WTC11 (cell line): ENCODE measurements at regions not wholly inside any gene's neighbourhood (a gene's known extent, or its start where the extent isn't known, plus 50 kb on each side); places are given as distances from the start of the nearest gene placed in this dataset.

Experiments used
- ATAC-seq: fragments of 200-7000 bp; cut with Tn5 transposase; 2 replicates; pipeline ENCODE4 v1.10.0; 2021; ENCODE audit warnings: mild to moderate bottlenecking, moderate library complexity
- CTCF ChIA-PET: fragments of 300-600 bp; sonication (Branson Sonifier 250); formaldehyde crosslinking; loops from one replicate; lab custom pipeline; 2021; ENCODE audit warnings: antibody characterized with exemption; lab: Charles Lee
- POLR2A ChIA-PET: fragments of 350-600 bp; sonication (Branson Sonifier 250); formaldehyde crosslinking; loops from one replicate; lab custom pipeline; 2021; ENCODE audit warnings: antibody characterized with exemption; lab: Charles Lee
- DNase-seq: peaks from one replicate; pipeline ENCODE4 v3.0.0; 2021; ENCODE audit warnings: low spot score
- H3K27ac Mint-ChIP-seq: 2 replicates; pipeline ENCODE4 v1.8.0; 2021; ENCODE audit warnings: mixed read lengths
- H3K27me3 Mint-ChIP-seq: 2 replicates; pipeline ENCODE4 v1.8.0; 2021; ENCODE audit warnings: low read depth, mild to moderate bottlenecking, moderate library complexity, mixed read lengths
- H3K36me3 Mint-ChIP-seq: 2 replicates; pipeline ENCODE4 v1.8.0; 2021; ENCODE audit warnings: mixed read lengths
- H3K4me1 Mint-ChIP-seq: 2 replicates; pipeline ENCODE4 v1.8.0; 2022; ENCODE audit warnings: mixed read lengths
- H3K4me3 Mint-ChIP-seq: 2 replicates; pipeline ENCODE4 v1.8.0; 2021; ENCODE audit warnings: mild to moderate bottlenecking, moderate library complexity, mixed read lengths
- H3K9me3 Mint-ChIP-seq: 2 replicates; pipeline ENCODE4 v1.8.0; 2021; ENCODE audit warnings: mixed read lengths
- CREM ChIP-seq: sonication (generic); formaldehyde crosslinking; IDR thresholded peaks from 2 replicates; pipeline ENCODE4 v1.8.1; 2022; ENCODE audit warnings: mild to moderate bottlenecking, missing genetic modification reagents, moderate library complexity
- EMX1 ChIP-seq: fragments of 250-450 bp; sonication (Bioruptor Pico); IDR thresholded peaks from 2 replicates; pipeline ENCODE4 v1.8.0; 2021; ENCODE audit warnings: mild to moderate bottlenecking
- FOXJ3 ChIP-seq: sonication (generic); formaldehyde crosslinking; IDR thresholded peaks from 2 replicates; pipeline ENCODE4 v1.9.0; 2021; ENCODE audit warnings: missing genetic modification reagents, mild to moderate bottlenecking, borderline replicate concordance
- JAZF1 ChIP-seq: fragments of 250-450 bp; sonication (Bioruptor Pico); IDR thresholded peaks from 2 replicates; pipeline ENCODE4 v1.9.0; 2021; ENCODE audit warnings: moderate library complexity, mild to moderate bottlenecking, inconsistent platforms
- KAT7 ChIP-seq: sonication (generic); formaldehyde crosslinking; IDR thresholded peaks from 2 replicates; pipeline ENCODE4 v1.8.1; 2023; ENCODE audit warnings: missing genetic modification reagents, mild to moderate bottlenecking, borderline replicate concordance
- MXD4 ChIP-seq: fragments of 250-450 bp; sonication (Bioruptor Pico); IDR thresholded peaks from 2 replicates; pipeline ENCODE4 v1.8.0; 2021; ENCODE audit warnings: mild to moderate bottlenecking, moderate library complexity, borderline replicate concordance
- NR2C2 ChIP-seq: sonication (generic); formaldehyde crosslinking; IDR thresholded peaks from 2 replicates; pipeline ENCODE4 v1.8.0; 2022; ENCODE audit warnings: mild to moderate bottlenecking, missing genetic modification reagents
- NR3C1 ChIP-seq: sonication (generic); formaldehyde crosslinking; conservative IDR thresholded peaks from 2 replicates; pipeline ENCODE4 v1.8.1; 2023; ENCODE audit warnings: low read depth, mild to moderate bottlenecking, missing genetic modification reagents
- SOX15 ChIP-seq: fragments of 250-450 bp; sonication (Bioruptor Pico); IDR thresholded peaks from 2 replicates; pipeline ENCODE4 v1.9.0; 2021; ENCODE audit warnings: mild to moderate bottlenecking
- ZNF219 ChIP-seq: sonication (generic); formaldehyde crosslinking; IDR thresholded peaks from 2 replicates; pipeline ENCODE4 v1.8.0; 2023; ENCODE audit warnings: missing genetic modification reagents, mild to moderate bottlenecking, borderline replicate concordance
- ZNF317 ChIP-seq: sonication (generic); formaldehyde crosslinking; IDR thresholded peaks from 2 replicates; pipeline ENCODE4 v1.8.1; 2023; ENCODE audit warnings: low read depth, mild to moderate bottlenecking, moderate library complexity, missing genetic modification reagents, borderline replicate concordance
- ZNF396 ChIP-seq: fragments of 250-450 bp; sonication (Bioruptor Pico); IDR thresholded peaks from 2 replicates; pipeline ENCODE4 v1.8.0; 2021; ENCODE audit warnings: mild to moderate bottlenecking, moderate library complexity, borderline replicate concordance
- TF ChIP-seq, protein P1 (sequence below): sonication (generic); formaldehyde crosslinking; IDR thresholded peaks from 2 replicates; pipeline ENCODE4 v1.8.1; 2023; ENCODE audit warnings: mild to moderate bottlenecking, missing genetic modification reagents
- TF ChIP-seq, protein P2 (sequence below): sonication (generic); formaldehyde crosslinking; IDR thresholded peaks from 2 replicates; pipeline ENCODE4 v1.8.1; 2022; ENCODE audit warnings: mild to moderate bottlenecking, moderate library complexity, missing genetic modification reagents
- TF ChIP-seq, protein P3 (sequence below): sonication (generic); formaldehyde crosslinking; IDR thresholded peaks from 2 replicates; pipeline ENCODE4 v1.8.0; 2022; ENCODE audit warnings: missing genetic modification reagents
- TF ChIP-seq, protein P4 (sequence below): sonication (generic); formaldehyde crosslinking; IDR thresholded peaks from 2 replicates; pipeline ENCODE4 v1.8.1; 2022; ENCODE audit warnings: low read depth, mild to moderate bottlenecking, moderate library complexity, missing genetic modification reagents, borderline replicate concordance
- TF ChIP-seq, protein P5 (sequence below): sonication (generic); formaldehyde crosslinking; IDR thresholded peaks from 2 replicates; pipeline ENCODE4 v1.8.1; 2022; ENCODE audit warnings: mild to moderate bottlenecking, missing genetic modification reagents, moderate library complexity, borderline replicate concordance
- TF ChIP-seq, protein P6 (sequence below): sonication (generic); formaldehyde crosslinking; conservative IDR thresholded peaks from 2 replicates; pipeline ENCODE4 v1.8.1; 2023; ENCODE audit warnings: mild to moderate bottlenecking, low read depth, missing genetic modification reagents, moderate library complexity
- TF ChIP-seq, protein P7 (sequence below): fragments of 250-450 bp; sonication (Bioruptor Pico); IDR thresholded peaks from 2 replicates; pipeline ENCODE4 v1.8.0; 2021; ENCODE audit warnings: mild to moderate bottlenecking

DNA sequence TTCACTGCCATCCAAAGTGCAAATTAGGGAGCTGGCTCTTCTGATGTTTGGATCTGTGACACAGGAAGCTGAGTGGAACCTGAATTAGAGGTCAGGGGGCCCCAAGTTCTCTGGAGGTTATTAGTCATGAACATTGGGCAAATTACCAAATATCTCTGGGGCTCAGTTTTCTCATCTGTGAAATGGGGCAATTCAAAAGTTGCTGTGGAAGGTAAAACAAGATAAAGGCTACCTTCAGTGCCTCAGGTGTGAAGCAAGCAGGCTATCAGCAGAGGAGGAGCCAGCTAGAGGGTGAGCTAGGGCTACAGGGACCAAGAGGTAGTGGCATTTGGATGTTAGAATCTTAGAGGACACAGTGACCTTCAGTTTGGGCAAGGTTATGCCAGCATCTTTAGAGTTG lies 89.4 kb upstream of the FAM136A start:
- no peak overlapping the region for H3K4me3 Mint-ChIP-seq
- no peaks in the 10 kb centered on the region for H3K9me3 Mint-ChIP-seq
- DNase-seq, result no peak
- no peak for ATAC-seq
- ChIA-PET CTCF (no interaction called here), POLR2A (no interaction called here)
- peaks cover 92% of the 10 kb centered on the region for H3K27me3 Mint-ChIP-seq
- H3K36me3 Mint-ChIP-seq, result no peaks in the 10 kb centered on the region
- TF ChIP-seq, protein P1, sequence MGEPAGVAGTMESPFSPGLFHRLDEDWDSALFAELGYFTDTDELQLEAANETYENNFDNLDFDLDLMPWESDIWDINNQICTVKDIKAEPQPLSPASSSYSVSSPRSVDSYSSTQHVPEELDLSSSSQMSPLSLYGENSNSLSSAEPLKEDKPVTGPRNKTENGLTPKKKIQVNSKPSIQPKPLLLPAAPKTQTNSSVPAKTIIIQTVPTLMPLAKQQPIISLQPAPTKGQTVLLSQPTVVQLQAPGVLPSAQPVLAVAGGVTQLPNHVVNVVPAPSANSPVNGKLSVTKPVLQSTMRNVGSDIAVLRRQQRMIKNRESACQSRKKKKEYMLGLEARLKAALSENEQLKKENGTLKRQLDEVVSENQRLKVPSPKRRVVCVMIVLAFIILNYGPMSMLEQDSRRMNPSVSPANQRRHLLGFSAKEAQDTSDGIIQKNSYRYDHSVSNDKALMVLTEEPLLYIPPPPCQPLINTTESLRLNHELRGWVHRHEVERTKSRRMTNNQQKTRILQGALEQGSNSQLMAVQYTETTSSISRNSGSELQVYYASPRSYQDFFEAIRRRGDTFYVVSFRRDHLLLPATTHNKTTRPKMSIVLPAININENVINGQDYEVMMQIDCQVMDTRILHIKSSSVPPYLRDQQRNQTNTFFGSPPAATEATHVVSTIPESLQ (CRISPR knock-in tag), result no peak
- no peaks in the 10 kb centered on the region for H3K4me1 Mint-ChIP-seq
- H3K27ac Mint-ChIP-seq, result no peak overlapping the region

DNA sequence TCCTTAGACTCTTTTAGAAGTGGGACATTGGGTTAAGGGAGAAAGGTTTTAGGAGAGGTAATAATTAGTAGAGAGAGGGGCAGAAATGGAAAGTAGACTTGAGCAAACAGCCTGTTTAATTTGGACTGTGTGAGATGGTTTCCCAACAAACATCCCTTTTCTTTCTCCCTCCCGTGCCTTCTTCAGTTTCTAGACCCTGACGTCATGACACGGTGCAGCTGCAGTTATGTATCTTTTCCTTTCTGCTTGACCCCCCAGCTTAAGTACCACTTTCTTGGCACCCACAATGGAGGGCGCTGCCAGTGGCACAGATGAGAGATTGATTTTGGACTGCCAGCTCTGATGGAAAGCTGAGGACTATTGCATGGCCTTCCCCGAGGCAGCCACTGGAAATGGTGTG lies 86.9 kb upstream of the FAM136A start:
- Mint-ChIP-seq H3K4me1 (no peaks in the 10 kb centered on the region), H3K9me3 (no peaks in the 10 kb centered on the region), H3K27me3 (peaks cover 91% of the 10 kb centered on the region), H3K27ac (no peak overlapping the region), H3K4me3 (no peak overlapping the region), H3K36me3 (no peaks in the 10 kb centered on the region)
- CTCF ChIA-PET, result interaction anchor here (1.1 kb wide), 1 partner anchor 85 kb away, joined by 3 read pairs; no protein-coding TSS in a partner anchor
- TF ChIP-seq, protein P2, sequence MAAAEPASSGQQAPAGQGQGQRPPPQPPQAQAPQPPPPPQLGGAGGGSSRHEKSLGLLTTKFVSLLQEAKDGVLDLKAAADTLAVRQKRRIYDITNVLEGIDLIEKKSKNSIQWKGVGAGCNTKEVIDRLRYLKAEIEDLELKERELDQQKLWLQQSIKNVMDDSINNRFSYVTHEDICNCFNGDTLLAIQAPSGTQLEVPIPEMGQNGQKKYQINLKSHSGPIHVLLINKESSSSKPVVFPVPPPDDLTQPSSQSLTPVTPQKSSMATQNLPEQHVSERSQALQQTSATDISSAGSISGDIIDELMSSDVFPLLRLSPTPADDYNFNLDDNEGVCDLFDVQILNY (CRISPR knock-in tag), result no peak
- TF ChIP-seq, protein P3, sequence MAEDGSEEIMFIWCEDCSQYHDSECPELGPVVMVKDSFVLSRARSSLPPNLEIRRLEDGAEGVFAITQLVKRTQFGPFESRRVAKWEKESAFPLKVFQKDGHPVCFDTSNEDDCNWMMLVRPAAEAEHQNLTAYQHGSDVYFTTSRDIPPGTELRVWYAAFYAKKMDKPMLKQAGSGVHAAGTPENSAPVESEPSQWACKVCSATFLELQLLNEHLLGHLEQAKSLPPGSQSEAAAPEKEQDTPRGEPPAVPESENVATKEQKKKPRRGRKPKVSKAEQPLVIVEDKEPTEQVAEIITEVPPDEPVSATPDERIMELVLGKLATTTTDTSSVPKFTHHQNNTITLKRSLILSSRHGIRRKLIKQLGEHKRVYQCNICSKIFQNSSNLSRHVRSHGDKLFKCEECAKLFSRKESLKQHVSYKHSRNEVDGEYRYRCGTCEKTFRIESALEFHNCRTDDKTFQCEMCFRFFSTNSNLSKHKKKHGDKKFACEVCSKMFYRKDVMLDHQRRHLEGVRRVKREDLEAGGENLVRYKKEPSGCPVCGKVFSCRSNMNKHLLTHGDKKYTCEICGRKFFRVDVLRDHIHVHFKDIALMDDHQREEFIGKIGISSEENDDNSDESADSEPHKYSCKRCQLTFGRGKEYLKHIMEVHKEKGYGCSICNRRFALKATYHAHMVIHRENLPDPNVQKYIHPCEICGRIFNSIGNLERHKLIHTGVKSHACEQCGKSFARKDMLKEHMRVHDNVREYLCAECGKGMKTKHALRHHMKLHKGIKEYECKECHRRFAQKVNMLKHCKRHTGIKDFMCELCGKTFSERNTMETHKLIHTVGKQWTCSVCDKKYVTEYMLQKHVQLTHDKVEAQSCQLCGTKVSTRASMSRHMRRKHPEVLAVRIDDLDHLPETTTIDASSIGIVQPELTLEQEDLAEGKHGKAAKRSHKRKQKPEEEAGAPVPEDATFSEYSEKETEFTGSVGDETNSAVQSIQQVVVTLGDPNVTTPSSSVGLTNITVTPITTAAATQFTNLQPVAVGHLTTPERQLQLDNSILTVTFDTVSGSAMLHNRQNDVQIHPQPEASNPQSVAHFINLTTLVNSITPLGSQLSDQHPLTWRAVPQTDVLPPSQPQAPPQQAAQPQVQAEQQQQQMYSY (CRISPR knock-in tag), result no peak
- TF ChIP-seq ZNF219 (no peak), FOXJ3 (CRISPR knock-in tag) (no peak), ZNF396 (CRISPR knock-in tag) (no peak), CREM (CRISPR knock-in tag) (no peak), JAZF1 (CRISPR knock-in tag) (no peak), SOX15 (CRISPR knock-in tag) (no peak), MXD4 (CRISPR knock-in tag) (no peak), KAT7 (CRISPR knock-in tag) (no peak), ZNF317 (CRISPR knock-in tag) (no peak), EMX1 (CRISPR knock-in tag) (no peak), NR2C2 (CRISPR knock-in tag) (no peak), NR3C1 (CRISPR knock-in tag) (no peak)
- TF ChIP-seq, protein P4, sequence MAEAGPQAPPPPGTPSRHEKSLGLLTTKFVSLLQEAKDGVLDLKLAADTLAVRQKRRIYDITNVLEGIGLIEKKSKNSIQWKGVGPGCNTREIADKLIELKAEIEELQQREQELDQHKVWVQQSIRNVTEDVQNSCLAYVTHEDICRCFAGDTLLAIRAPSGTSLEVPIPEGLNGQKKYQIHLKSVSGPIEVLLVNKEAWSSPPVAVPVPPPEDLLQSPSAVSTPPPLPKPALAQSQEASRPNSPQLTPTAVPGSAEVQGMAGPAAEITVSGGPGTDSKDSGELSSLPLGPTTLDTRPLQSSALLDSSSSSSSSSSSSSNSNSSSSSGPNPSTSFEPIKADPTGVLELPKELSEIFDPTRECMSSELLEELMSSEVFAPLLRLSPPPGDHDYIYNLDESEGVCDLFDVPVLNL (CRISPR knock-in tag), result no peak
- TF ChIP-seq, protein P5, sequence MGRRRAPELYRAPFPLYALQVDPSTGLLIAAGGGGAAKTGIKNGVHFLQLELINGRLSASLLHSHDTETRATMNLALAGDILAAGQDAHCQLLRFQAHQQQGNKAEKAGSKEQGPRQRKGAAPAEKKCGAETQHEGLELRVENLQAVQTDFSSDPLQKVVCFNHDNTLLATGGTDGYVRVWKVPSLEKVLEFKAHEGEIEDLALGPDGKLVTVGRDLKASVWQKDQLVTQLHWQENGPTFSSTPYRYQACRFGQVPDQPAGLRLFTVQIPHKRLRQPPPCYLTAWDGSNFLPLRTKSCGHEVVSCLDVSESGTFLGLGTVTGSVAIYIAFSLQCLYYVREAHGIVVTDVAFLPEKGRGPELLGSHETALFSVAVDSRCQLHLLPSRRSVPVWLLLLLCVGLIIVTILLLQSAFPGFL (CRISPR knock-in tag), result no peak
- TF ChIP-seq, protein P6, sequence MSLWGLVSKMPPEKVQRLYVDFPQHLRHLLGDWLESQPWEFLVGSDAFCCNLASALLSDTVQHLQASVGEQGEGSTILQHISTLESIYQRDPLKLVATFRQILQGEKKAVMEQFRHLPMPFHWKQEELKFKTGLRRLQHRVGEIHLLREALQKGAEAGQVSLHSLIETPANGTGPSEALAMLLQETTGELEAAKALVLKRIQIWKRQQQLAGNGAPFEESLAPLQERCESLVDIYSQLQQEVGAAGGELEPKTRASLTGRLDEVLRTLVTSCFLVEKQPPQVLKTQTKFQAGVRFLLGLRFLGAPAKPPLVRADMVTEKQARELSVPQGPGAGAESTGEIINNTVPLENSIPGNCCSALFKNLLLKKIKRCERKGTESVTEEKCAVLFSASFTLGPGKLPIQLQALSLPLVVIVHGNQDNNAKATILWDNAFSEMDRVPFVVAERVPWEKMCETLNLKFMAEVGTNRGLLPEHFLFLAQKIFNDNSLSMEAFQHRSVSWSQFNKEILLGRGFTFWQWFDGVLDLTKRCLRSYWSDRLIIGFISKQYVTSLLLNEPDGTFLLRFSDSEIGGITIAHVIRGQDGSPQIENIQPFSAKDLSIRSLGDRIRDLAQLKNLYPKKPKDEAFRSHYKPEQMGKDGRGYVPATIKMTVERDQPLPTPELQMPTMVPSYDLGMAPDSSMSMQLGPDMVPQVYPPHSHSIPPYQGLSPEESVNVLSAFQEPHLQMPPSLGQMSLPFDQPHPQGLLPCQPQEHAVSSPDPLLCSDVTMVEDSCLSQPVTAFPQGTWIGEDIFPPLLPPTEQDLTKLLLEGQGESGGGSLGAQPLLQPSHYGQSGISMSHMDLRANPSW, result no peak
- TF ChIP-seq, protein P7, sequence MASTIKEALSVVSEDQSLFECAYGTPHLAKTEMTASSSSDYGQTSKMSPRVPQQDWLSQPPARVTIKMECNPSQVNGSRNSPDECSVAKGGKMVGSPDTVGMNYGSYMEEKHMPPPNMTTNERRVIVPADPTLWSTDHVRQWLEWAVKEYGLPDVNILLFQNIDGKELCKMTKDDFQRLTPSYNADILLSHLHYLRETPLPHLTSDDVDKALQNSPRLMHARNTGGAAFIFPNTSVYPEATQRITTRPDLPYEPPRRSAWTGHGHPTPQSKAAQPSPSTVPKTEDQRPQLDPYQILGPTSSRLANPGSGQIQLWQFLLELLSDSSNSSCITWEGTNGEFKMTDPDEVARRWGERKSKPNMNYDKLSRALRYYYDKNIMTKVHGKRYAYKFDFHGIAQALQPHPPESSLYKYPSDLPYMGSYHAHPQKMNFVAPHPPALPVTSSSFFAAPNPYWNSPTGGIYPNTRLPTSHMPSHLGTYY (CRISPR knock-in tag), result no peak
- POLR2A ChIA-PET, result no interaction called here
- no peak for ATAC-seq
- no peak for DNase-seq
